ENCODE measurements at regions not wholly inside any gene's neighbourhood (a gene's known extent, or its start where the extent isn't known, plus 50 kb on each side); places are given as distances from the start of the nearest gene placed in this dataset.

- TF ChIP-seq CTCF (IDR thresholded peaks at IDR 0.05; ENCODE audit: low read depth, low read length) = no peak
- no peak for TF ChIP-seq EZH2phosphoT487 (IDR thresholded peaks at IDR 0.05; ENCODE audit: low read depth)
These were observed 208.3 kb upstream of the MIR17HG start for GRCh38 chr13:91139232-91139631.

Measured in OCI-LY3 (cell line).